ENCODE measurements at regions not wholly inside any gene's neighbourhood (a gene's known extent, or its start where the extent isn't known, plus 50 kb on each side); places are given as distances from the start of the nearest gene placed in this dataset.

GRCh38 chr5:77146896-77147295, 59.8 kb upstream of the ZBED3 start:
- peaks cover 2% of the 10 kb centered on the region; the same call in 1 of the 2 replicates for H3K27me3 ChIP-seq (ENCODE audit: control insufficient read depth, insufficient read depth, low read length)
- no peak overlapping the region for H3K4me3 ChIP-seq (ENCODE audit: low read depth, low read length)
- no peak for DNase-seq (ENCODE audit: low read depth)
- no peak for TF ChIP-seq CTCF (IDR thresholded peaks at IDR 0.05; ENCODE audit: insufficient read depth, low read depth, low read length)
- ChIA-PET CTCF (interaction anchor here (0.7 to 1.6 kb wide), 5 partner anchors 12 to 345 kb away, joined by 3 to 4 read pairs (median 3); partner anchors contain the start of gene WDR41), POLR2A (interaction anchor here (0.7 kb wide), 1 partner anchor 21 kb away, joined by 5 read pairs; no protein-coding TSS in a partner anchor)
- H3K36me3 ChIP-seq (ENCODE audit: control insufficient read depth, insufficient read depth, low read length): no peaks in the 10 kb centered on the region

GRCh38 chr5:77145666-77146065, 58.6 kb upstream of the ZBED3 start:
- Histone ChIP-seq H3K36me3 (ENCODE audit: control insufficient read depth, insufficient read depth, low read length) (no peaks in the 10 kb centered on the region), H3K4me3 (ENCODE audit: low read depth, low read length) (no peak overlapping the region), H3K27me3 (ENCODE audit: control insufficient read depth, insufficient read depth, low read length) (peaks cover 2% of the 10 kb centered on the region; the same call in 1 of the 2 replicates)
- CTCF ChIA-PET: interaction anchor here (0.6 to 5.5 kb wide), 18 partner anchors 10 to 561 kb away, joined by 3 to 41 read pairs (median 4); partner anchors contain the start of gene WDR41
- no peak for DNase-seq (ENCODE audit: low read depth)
- no peak for TF ChIP-seq CTCF (IDR thresholded peaks at IDR 0.05; ENCODE audit: insufficient read depth, low read depth, low read length)
- POLR2A ChIA-PET: interaction anchor here (1.2 kb wide), 2 partner anchors 339 to 347 kb away, joined by 3 read pairs; partner anchors contain the start of gene WDR41

- no peak for DNase-seq (ENCODE audit: low read depth)
- Histone ChIP-seq H3K27me3 (ENCODE audit: control insufficient read depth, insufficient read depth, low read length) (peaks cover 4% of the 10 kb centered on the region), H3K36me3 (ENCODE audit: control insufficient read depth, insufficient read depth, low read length) (no peaks in the 10 kb centered on the region), H3K4me3 (ENCODE audit: low read depth, low read length) (no peak overlapping the region)
- TF ChIP-seq CTCF (IDR thresholded peaks at IDR 0.05; ENCODE audit: insufficient read depth, low read depth, low read length): no peak
- POLR2A ChIA-PET: no interaction called here
- CTCF ChIA-PET: interaction anchor here (0.7 to 5.5 kb wide), 12 partner anchors 11 to 348 kb away, joined by 3 to 41 read pairs (median 4); partner anchors contain the start of gene WDR41
These were observed 57.7 kb upstream of the ZBED3 start for GRCh38 chr5:77144837-77145139.

GRCh38 chr5:77143998-77144836, 57.1 kb upstream of the ZBED3 start:
- ChIA-PET POLR2A (no interaction called here), CTCF (interaction anchor here (0.6 to 5.5 kb wide), 15 partner anchors 15 to 348 kb away, joined by 3 to 41 read pairs (median 3); partner anchors contain the start of gene WDR41)
- Histone ChIP-seq H3K4me3 (ENCODE audit: low read depth, low read length) (no peak overlapping the region), H3K36me3 (ENCODE audit: control insufficient read depth, insufficient read depth, low read length) (no peaks in the 10 kb centered on the region), H3K27me3 (ENCODE audit: control insufficient read depth, insufficient read depth, low read length) (peaks cover 4% of the 10 kb centered on the region)
- no peak for DNase-seq (ENCODE audit: low read depth)
- TF ChIP-seq CTCF (IDR thresholded peaks at IDR 0.05; ENCODE audit: insufficient read depth, low read depth, low read length): peak; percentile 93

- CTCF ChIA-PET: interaction anchor here (1.2 to 1.5 kb wide), 2 partner anchors 70 to 218 kb away, joined by 3 read pairs; partner anchors contain the start of gene PDE8B
- Histone ChIP-seq H3K36me3 (ENCODE audit: control insufficient read depth, insufficient read depth, low read length) (no peaks in the 10 kb centered on the region), H3K4me3 (ENCODE audit: low read depth, low read length) (no peak overlapping the region), H3K27me3 (ENCODE audit: control insufficient read depth, insufficient read depth, low read length) (peaks cover 13% of the 10 kb centered on the region)
- no peak for DNase-seq (ENCODE audit: low read depth)
- POLR2A ChIA-PET: no interaction called here
- no peak for TF ChIP-seq CTCF (IDR thresholded peaks at IDR 0.05; ENCODE audit: insufficient read depth, low read depth, low read length)
These were observed 53.3 kb upstream of the ZBED3 start for GRCh38 chr5:77140350-77140749.

All from BJ (cell line).